ENCODE measurements at regions not wholly inside any gene's neighbourhood (a gene's known extent, or its start where the extent isn't known, plus 50 kb on each side); places are given as distances from the start of the nearest gene placed in this dataset.

DNA sequence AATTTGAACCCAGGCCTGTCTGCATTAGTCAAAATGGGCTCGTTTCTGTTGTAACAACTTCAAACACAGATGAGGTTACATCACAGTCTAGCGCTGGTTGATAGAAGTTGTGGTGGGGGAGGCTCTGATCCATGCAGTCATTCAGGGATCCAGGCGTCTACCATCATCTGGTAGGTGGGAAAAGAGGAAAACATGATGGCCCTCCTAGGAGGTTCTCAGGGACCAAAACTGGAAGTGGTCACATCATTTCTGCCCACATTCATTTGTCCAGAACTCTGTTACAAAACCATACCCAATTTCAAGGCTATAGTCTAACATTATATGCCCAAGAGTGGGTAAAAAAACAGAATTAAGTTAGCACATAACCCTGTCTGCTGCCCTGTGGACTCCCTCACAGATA is 135.1 kb downstream of the PHETA1 start:
- TF ChIP-seq, protein P1, sequence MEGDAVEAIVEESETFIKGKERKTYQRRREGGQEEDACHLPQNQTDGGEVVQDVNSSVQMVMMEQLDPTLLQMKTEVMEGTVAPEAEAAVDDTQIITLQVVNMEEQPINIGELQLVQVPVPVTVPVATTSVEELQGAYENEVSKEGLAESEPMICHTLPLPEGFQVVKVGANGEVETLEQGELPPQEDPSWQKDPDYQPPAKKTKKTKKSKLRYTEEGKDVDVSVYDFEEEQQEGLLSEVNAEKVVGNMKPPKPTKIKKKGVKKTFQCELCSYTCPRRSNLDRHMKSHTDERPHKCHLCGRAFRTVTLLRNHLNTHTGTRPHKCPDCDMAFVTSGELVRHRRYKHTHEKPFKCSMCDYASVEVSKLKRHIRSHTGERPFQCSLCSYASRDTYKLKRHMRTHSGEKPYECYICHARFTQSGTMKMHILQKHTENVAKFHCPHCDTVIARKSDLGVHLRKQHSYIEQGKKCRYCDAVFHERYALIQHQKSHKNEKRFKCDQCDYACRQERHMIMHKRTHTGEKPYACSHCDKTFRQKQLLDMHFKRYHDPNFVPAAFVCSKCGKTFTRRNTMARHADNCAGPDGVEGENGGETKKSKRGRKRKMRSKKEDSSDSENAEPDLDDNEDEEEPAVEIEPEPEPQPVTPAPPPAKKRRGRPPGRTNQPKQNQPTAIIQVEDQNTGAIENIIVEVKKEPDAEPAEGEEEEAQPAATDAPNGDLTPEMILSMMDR (IDR thresholded peaks at IDR 0.05), result no peak
- no peak for TF ChIP-seq POLR2A (IDR thresholded peaks at IDR 0.05)

Data from uterus (tissue), 2 donors.